ENCODE measurements at regions not wholly inside any gene's neighbourhood (a gene's known extent, or its start where the extent isn't known, plus 50 kb on each side); places are given as distances from the start of the nearest gene placed in this dataset.

GRCh38 chr2:226623587-226624368 lies 175.8 kb downstream of the IRS1 start:
- TF ChIP-seq CTCF (IDR thresholded peaks at IDR 0.05), result no peak
- Mint-ChIP-seq H3K4me3 (ENCODE audit: unreplicated experiment) (no peak overlapping the region), H3K27me3 (ENCODE audit: unreplicated experiment) (no peaks in the 10 kb centered on the region), H3K27ac (ENCODE audit: unreplicated experiment) (no peak overlapping the region), H3K4me1 (ENCODE audit: unreplicated experiment) (peaks cover 17% of the 10 kb centered on the region), H3K36me3 (ENCODE audit: unreplicated experiment) (no peaks in the 10 kb centered on the region), H3K9me3 (ENCODE audit: unreplicated experiment) (no peaks in the 10 kb centered on the region)
- no peak for DNase-seq (ENCODE audit: extremely low spot score, unreplicated experiment)

- Mint-ChIP-seq H3K27me3 (ENCODE audit: unreplicated experiment) (no peaks in the 10 kb centered on the region), H3K9me3 (ENCODE audit: unreplicated experiment) (peaks cover 5% of the 10 kb centered on the region), H3K4me1 (ENCODE audit: unreplicated experiment) (peaks cover 23% of the 10 kb centered on the region), H3K27ac (ENCODE audit: unreplicated experiment) (no peak overlapping the region), H3K4me3 (ENCODE audit: unreplicated experiment) (no peak overlapping the region), H3K36me3 (ENCODE audit: unreplicated experiment) (no peaks in the 10 kb centered on the region)
- no peak for DNase-seq (ENCODE audit: extremely low spot score, unreplicated experiment)
- peak; percentile 21 for TF ChIP-seq CTCF (IDR thresholded peaks at IDR 0.05)
Observed at GRCh38 chr2:226622484-226622883, 177.1 kb downstream of the IRS1 start.

- Mint-ChIP-seq H3K4me3 (ENCODE audit: unreplicated experiment) (no peak overlapping the region), H3K36me3 (ENCODE audit: unreplicated experiment) (no peaks in the 10 kb centered on the region), H3K27ac (ENCODE audit: unreplicated experiment) (no peak overlapping the region), H3K4me1 (ENCODE audit: unreplicated experiment) (peaks cover 23% of the 10 kb centered on the region), H3K9me3 (ENCODE audit: unreplicated experiment) (peaks cover 5% of the 10 kb centered on the region), H3K27me3 (ENCODE audit: unreplicated experiment) (no peaks in the 10 kb centered on the region)
- no peak for DNase-seq (ENCODE audit: extremely low spot score, unreplicated experiment)
- TF ChIP-seq CTCF (IDR thresholded peaks at IDR 0.05), result no peak
Observed at GRCh38 chr2:226620176-226620575, 179.4 kb downstream of the IRS1 start.

GRCh38 chr2:226619707-226620106 lies 179.9 kb downstream of the IRS1 start:
- no peaks in the 10 kb centered on the region for H3K27me3 Mint-ChIP-seq (ENCODE audit: unreplicated experiment)
- no peaks in the 10 kb centered on the region for H3K36me3 Mint-ChIP-seq (ENCODE audit: unreplicated experiment)
- no peak overlapping the region for H3K27ac Mint-ChIP-seq (ENCODE audit: unreplicated experiment)
- no peak overlapping the region for H3K4me3 Mint-ChIP-seq (ENCODE audit: unreplicated experiment)
- DNase-seq (ENCODE audit: extremely low spot score, unreplicated experiment), result no peak
- TF ChIP-seq CTCF (IDR thresholded peaks at IDR 0.05), result no peak
- peaks cover 23% of the 10 kb centered on the region for H3K4me1 Mint-ChIP-seq (ENCODE audit: unreplicated experiment)
- H3K9me3 Mint-ChIP-seq (ENCODE audit: unreplicated experiment), result peaks cover 5% of the 10 kb centered on the region

GRCh38 chr2:226618875-226619605 lies 180.6 kb downstream of the IRS1 start:
- TF ChIP-seq CTCF (IDR thresholded peaks at IDR 0.05), result no peak
- no peak overlapping the region for H3K4me3 Mint-ChIP-seq (ENCODE audit: unreplicated experiment)
- no peaks in the 10 kb centered on the region for H3K36me3 Mint-ChIP-seq (ENCODE audit: unreplicated experiment)
- no peaks in the 10 kb centered on the region for H3K27me3 Mint-ChIP-seq (ENCODE audit: unreplicated experiment)
- peaks cover 5% of the 10 kb centered on the region for H3K9me3 Mint-ChIP-seq (ENCODE audit: unreplicated experiment)
- peak overlapping the region; percentile 89 for H3K27ac Mint-ChIP-seq (ENCODE audit: unreplicated experiment)
- no peak for DNase-seq (ENCODE audit: extremely low spot score, unreplicated experiment)
- peaks cover 23% of the 10 kb centered on the region for H3K4me1 Mint-ChIP-seq (ENCODE audit: unreplicated experiment)

Measured in osteocyte (in vitro differentiated cells).